ENCODE measurements at regions not wholly inside any gene's neighbourhood (a gene's known extent, or its start where the extent isn't known, plus 50 kb on each side); places are given as distances from the start of the nearest gene placed in this dataset.

- no peak for TF ChIP-seq CTCF (IDR thresholded peaks at IDR 0.05)
- no peak for TF ChIP-seq POLR2A (IDR thresholded peaks at IDR 0.05)
Observed at GRCh38 chr19:27935669-27936068, 1277.3 kb downstream of the UQCRFS1 start.
